ENCODE measurements at regions not wholly inside any gene's neighbourhood (a gene's known extent, or its start where the extent isn't known, plus 50 kb on each side); places are given as distances from the start of the nearest gene placed in this dataset.

- TF ChIP-seq CTCF (IDR thresholded peaks at IDR 0.05) (no peak), ZFX (IDR thresholded peaks at IDR 0.05; ENCODE audit: borderline replicate concordance) (no peak)
Measured at GRCh38 chr10:45063591-45064231, 63.0 kb downstream of the ZNF22 start.

Data from 22Rv1 (cell line).